Activated T-cell treated with anti-CD3 and anti-CD28 coated beads, Interleukin-2, amount 50 U/mL, for 72 hours (primary cell): ENCODE measurements at regions not wholly inside any gene's neighbourhood (a gene's known extent, or its start where the extent isn't known, plus 50 kb on each side); places are given as distances from the start of the nearest gene placed in this dataset.

Experiments used
- ATAC-seq, 2 donors: fragments of 150-1000 bp; cut with Tn5 transposase; replicated peaks in 1 of 2; 2 replicates each; pipeline ENCODE4 v1.10.0; 2021; ENCODE audit warnings: moderate library complexity in 2 of 2, mild to moderate bottlenecking in 1 of 2
- DNase-seq, 2 donors: peaks; one replicate each; pipeline ENCODE4 v3.0.0; 2021 to 2022; ENCODE audit warnings: mixed read lengths in 1 of 2
- H3K27ac Mint-ChIP-seq: one replicate; pipeline ENCODE4 v1.8.0; 2022; ENCODE audit warnings: mild to moderate bottlenecking, moderate library complexity, mixed read lengths
- H3K27me3 Mint-ChIP-seq: one replicate; pipeline ENCODE4 v1.8.0; 2022; ENCODE audit warnings: low read depth, mixed read lengths
- H3K36me3 Mint-ChIP-seq, 2 donors: one replicate each; pipeline ENCODE4 v1.8.0; 2022; ENCODE audit warnings: mixed read lengths in 2 of 2, mild to moderate bottlenecking in 1 of 2; ENCODE audit not compliant: insufficient read depth in 2 of 2
- H3K4me1 Mint-ChIP-seq: one replicate; pipeline ENCODE4 v1.8.0; 2022; ENCODE audit warnings: low read depth, mixed read lengths
- H3K4me3 Mint-ChIP-seq, 2 donors: one replicate each; pipeline ENCODE4 v1.8.0; 2022; ENCODE audit warnings: mild to moderate bottlenecking in 2 of 2, mixed read lengths in 2 of 2, moderate library complexity in 2 of 2
- H3K9me3 Mint-ChIP-seq, 2 donors: one replicate each; pipeline ENCODE4 v1.8.0; 2022; ENCODE audit warnings: mixed read lengths in 2 of 2

DNA sequence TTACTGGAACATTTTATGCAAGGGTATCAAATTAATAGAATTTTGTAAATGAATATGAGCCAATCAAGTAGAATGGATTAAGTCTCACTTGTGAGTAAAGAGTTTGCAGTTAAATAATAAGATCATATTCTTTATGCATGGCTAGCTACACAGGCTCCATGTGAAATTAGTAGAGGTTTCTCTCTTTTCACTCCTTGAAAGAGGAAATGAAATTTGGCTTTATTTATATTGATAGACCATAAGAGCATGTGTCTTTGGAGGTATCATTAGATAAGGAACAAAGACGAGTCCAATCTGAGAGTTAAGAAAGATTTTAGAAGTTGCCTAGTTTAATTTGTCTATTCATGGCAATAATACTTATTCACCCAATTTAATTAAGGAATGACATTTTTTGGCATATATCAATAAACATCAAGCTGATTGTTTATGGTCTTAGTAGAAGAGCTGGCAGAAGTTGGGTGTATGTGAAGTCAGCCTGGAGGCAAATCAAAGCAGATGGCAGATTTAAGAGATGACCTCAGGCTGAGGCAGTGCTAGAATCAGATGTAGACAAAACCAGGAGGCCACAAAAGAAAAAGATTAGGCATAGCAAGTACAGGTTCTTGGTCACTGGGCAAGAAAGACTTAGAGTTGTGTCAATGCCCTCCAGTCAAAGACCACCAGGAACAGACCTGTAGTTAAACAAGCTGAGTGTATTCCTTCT lies 406.5 kb upstream of the ARHGEF26 start:
- DNase-seq (no peak), ATAC-seq (no peak)
- H3K4me3 Mint-ChIP-seq: no peak overlapping the region
- H3K36me3 Mint-ChIP-seq: no peaks in the 10 kb centered on the region
- H3K9me3 Mint-ChIP-seq: peaks cover 0 to 2% of the 10 kb centered on the region in 2 donors
- H3K27ac Mint-ChIP-seq: no peak overlapping the region
- H3K4me1 Mint-ChIP-seq: no peaks in the 10 kb centered on the region
- no peaks in the 10 kb centered on the region for H3K27me3 Mint-ChIP-seq

DNA sequence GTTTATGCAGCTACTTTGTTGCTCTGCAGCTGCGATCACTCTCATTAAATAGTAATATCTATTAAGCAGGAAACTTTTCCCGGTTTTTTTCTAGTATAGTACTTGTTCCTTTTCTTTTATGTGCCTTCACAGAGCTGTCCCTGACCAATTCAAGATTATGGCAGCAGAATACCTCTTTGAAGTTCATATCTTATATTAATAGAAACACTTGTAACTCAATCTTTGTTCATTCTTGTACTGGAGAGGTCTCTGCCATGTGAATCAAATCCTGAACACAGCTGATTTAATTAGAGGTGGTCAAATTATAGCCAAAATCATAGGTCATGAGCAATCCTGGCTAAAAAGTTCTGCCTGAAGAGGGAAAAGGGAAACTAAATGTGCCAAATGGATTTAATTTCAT lies 399.0 kb upstream of the ARHGEF26 start:
- Mint-ChIP-seq H3K4me1 (no peaks in the 10 kb centered on the region), H3K27ac (no peak overlapping the region), H3K36me3 (no peaks in the 10 kb centered on the region), H3K4me3 (no peak overlapping the region), H3K9me3 (no peaks in the 10 kb centered on the region), H3K27me3 (peaks cover 9% of the 10 kb centered on the region)
- ATAC-seq (no peak), DNase-seq (no peak)

DNA sequence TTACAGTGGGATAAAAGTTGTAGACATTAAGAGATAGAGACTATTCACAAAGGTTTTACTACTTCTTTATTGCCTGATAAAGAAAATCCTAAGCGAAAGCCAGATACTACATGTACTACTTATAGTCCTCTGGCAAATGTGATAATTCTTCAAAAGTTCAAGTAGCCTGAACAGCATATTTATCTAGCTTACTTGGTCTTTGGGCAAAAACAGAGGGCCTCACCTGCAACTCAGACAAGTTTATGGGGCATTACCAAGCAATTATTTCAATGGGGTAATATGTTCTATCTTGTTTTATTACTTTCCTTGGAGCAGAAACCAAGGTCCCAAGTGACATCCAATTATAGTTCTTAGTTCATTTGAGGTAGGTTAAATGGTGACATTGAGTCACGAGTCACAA lies 390.1 kb upstream of the ARHGEF26 start:
- Mint-ChIP-seq H3K9me3 (peaks cover 7 to 8% of the 10 kb centered on the region in 2 donors), H3K27me3 (peaks cover 15% of the 10 kb centered on the region), H3K4me3 (no peak overlapping the region), H3K36me3 (peaks cover 0 to 4% of the 10 kb centered on the region in 2 donors), H3K4me1 (no peaks in the 10 kb centered on the region), H3K27ac (no peak overlapping the region)
- DNase-seq: no peak
- no peak for ATAC-seq

DNA sequence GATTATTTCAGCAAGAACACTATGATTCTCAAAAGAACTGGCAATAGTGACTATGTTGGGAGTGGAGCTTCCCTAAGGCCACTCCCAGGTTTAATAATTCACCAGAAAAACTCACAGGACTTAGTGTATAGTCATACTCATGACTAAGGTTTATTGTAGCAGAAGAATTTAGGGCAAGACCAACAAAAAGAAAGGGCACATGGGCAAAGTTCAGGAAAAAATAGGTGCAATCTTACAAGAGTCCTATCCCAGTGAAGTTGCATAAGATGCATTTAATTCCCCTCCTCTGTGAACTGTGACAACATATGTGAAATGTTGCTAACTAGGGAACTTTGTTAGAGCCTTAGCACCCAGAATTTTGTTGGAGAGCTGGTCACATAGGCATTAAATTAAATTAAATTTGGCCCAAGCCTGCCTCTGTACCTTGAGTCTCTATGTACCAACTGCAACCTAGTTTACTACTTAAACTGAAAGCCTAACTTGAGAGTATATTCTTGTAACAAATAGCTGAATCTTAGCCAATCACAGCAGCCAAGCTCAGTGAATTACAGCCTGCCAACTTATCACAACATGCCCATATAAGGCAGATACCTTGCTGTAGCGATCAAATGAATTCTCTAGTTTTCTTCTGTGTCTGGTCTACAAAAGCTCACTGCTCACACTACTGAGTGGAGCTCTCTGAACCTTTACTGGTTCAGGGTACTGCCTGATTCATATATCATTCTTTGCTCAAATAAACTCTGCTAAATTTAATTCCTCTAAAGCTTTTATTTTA lies 386.2 kb upstream of the ARHGEF26 start:
- no peak overlapping the region for H3K4me3 Mint-ChIP-seq
- DNase-seq (no peak), ATAC-seq (no peak)

DNA sequence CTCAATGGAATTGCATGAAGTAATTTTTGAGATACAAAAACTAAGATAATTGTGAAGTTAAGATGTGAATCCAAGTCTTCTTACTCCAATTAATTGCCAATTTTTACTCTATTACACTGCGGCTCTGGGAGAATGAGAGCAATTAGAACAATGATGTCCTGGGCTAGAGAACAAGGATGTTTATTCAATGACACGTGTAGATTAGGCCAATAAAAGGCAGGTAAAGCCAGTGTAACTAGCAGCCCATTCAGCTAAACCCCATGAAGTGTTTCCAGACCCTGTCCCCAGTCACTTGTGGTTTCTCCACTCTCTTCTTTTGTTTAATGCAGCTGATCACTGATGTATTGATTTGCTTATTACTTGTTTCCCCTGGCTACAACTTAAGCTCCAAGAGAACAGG lies 381.1 kb upstream of the ARHGEF26 start:
- no peak for DNase-seq
- Mint-ChIP-seq H3K36me3 (no peaks in the 10 kb centered on the region), H3K4me3 (no peak overlapping the region), H3K27me3 (no peaks in the 10 kb centered on the region), H3K27ac (no peak overlapping the region), H3K4me1 (no peaks in the 10 kb centered on the region), H3K9me3 (peaks cover 3 to 4% of the 10 kb centered on the region in 2 donors)
- no peak for ATAC-seq

More for the DNA sequence above, 386.2 kb upstream of the ARHGEF26 start:
- Mint-ChIP-seq H3K27ac (no peak overlapping the region), H3K27me3 (peaks cover under 1% of the 10 kb centered on the region), H3K36me3 (peaks cover 0 to 4% of the 10 kb centered on the region in 2 donors), H3K9me3 (peaks cover 7 to 11% of the 10 kb centered on the region in 2 donors), H3K4me1 (no peaks in the 10 kb centered on the region)

DNA sequence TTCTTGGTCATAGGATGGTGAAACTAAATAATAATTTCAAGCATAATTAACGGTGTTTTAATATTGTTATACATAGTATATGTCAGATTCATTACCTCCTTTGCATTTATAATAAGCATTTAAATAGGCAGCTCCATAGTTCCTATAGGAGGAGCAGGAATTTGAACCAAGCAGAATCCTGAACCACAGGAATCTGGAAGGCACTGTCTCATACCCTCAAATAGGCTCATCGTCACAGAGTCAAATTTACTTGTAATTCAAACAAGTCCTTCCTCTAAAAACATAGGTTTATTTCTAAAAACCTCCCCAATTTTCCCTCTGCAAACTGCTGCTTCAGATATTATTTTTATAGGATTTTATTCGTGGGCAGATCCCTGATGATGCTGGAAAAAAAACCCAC lies 376.3 kb upstream of the ARHGEF26 start:
- Mint-ChIP-seq H3K36me3 (no peaks in the 10 kb centered on the region), H3K4me1 (no peaks in the 10 kb centered on the region), H3K9me3 (no peaks in the 10 kb centered on the region), H3K27me3 (no peaks in the 10 kb centered on the region), H3K27ac (no peak overlapping the region), H3K4me3 (no peak overlapping the region)
- ATAC-seq (no peak), DNase-seq (no peak)

DNA sequence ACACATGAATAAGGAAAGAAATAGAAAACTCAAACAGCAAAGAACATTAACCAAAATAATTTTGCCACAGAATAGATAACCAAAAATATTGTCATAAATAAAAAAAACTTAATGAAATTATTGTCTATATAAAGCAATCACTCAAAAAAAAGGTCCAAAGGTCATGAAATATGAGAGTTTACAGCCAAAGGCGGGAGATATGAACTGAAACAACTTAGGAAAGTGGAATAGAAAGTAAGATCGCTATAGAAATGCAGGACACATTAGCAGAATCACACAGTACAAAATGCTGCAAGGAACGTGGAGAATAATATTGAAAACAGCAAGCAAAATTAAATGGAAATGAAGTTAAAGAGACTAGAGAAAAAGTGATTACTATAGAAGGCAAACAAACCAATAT lies 375.0 kb upstream of the ARHGEF26 start:
- H3K4me3 Mint-ChIP-seq: no peak overlapping the region
- H3K27ac Mint-ChIP-seq: no peak overlapping the region
- H3K9me3 Mint-ChIP-seq: no peaks in the 10 kb centered on the region
- no peak for DNase-seq
- no peaks in the 10 kb centered on the region for H3K36me3 Mint-ChIP-seq
- H3K4me1 Mint-ChIP-seq: no peaks in the 10 kb centered on the region
- no peaks in the 10 kb centered on the region for H3K27me3 Mint-ChIP-seq
- ATAC-seq: no peak

DNA sequence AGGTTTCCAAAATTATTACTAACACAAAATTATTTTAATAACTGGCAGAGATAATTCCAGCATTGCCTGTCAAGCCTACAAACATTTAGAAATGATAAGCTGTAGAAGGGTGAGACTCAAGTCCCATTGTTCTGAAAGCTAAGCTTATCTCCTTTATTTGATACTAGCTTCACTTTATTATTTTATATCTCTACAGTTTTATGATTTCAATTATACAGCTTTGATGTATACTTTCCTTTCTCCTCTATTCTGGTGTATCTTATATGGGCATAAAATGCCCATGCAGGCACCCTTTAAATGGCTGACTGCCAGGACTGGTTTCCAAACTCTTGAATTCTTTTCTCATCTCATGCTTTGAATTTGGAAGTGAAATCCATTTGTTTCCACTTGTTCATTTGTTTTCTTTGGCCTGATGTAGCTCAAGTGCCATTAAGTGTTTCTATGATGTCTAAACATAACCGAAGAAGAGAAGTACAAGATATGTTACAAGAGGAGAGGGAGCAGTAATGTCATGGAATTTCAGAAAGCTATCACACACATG lies 372.1 kb upstream of the ARHGEF26 start:
- Mint-ChIP-seq H3K4me3 (no peak overlapping the region), H3K27ac (no peak overlapping the region), H3K9me3 (peaks cover 0 to 3% of the 10 kb centered on the region in 2 donors), H3K4me1 (no peaks in the 10 kb centered on the region), H3K27me3 (no peaks in the 10 kb centered on the region), H3K36me3 (no peaks in the 10 kb centered on the region)
- ATAC-seq: no peak
- no peak for DNase-seq

DNA sequence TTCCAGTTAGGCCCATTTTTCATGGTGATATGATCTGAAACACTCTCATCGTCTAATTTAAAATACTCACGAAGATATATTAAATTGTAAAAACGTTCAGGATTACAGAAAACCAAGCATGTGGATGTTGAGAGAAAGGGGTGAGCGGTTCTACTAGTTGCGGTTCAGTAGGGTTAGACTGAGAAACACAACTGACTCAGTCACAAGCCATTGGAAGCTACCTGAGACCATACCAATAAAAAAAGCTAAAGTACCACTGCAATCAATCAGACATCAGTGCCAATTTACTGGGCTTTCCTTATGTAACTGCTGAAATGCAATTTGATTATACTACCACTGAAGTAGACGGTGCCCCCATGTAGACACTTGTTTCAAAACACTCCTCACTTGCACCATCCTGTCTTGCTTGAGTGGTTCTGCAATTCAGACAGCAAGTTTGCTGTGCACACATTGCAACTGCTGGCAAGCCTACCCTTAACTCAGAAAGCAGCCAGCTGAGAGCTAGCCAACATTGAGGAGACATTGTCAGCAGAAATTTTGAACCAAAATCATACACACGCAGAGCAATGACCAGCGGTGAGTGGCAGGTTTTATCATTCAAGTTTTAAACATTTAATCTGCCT lies 368.7 kb upstream of the ARHGEF26 start:
- Mint-ChIP-seq H3K9me3 (peaks cover 0 to 6% of the 10 kb centered on the region in 2 donors), H3K27me3 (no peaks in the 10 kb centered on the region), H3K27ac (no peak overlapping the region), H3K4me3 (no peak overlapping the region), H3K36me3 (no peaks in the 10 kb centered on the region), H3K4me1 (no peaks in the 10 kb centered on the region)
- ATAC-seq (no peak), DNase-seq (no peak)

DNA sequence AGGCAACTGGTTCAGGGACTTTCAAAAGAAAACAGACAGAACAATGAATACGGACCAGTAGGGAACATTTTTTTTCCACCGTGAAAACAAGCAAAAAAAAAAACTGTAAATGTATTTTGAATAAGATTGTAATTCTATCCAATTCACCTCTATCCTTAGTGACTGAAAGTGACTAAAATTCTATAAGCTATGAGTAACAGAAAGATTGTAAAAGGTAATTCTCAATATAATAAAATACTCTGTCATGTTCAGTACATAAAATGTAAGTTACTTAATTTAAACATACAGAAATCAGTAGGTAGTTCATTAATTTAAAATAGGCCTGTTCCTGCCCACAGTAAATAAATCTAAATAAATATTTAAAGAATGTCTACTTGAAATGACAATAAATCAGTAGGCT lies 368.2 kb upstream of the ARHGEF26 start:
- no peaks in the 10 kb centered on the region for H3K36me3 Mint-ChIP-seq
- no peak overlapping the region for H3K27ac Mint-ChIP-seq
- DNase-seq: no peak
- no peak for ATAC-seq
- H3K4me1 Mint-ChIP-seq: no peaks in the 10 kb centered on the region
- H3K9me3 Mint-ChIP-seq: peaks cover 0 to 6% of the 10 kb centered on the region in 2 donors
- no peaks in the 10 kb centered on the region for H3K27me3 Mint-ChIP-seq
- H3K4me3 Mint-ChIP-seq: no peak overlapping the region

DNA sequence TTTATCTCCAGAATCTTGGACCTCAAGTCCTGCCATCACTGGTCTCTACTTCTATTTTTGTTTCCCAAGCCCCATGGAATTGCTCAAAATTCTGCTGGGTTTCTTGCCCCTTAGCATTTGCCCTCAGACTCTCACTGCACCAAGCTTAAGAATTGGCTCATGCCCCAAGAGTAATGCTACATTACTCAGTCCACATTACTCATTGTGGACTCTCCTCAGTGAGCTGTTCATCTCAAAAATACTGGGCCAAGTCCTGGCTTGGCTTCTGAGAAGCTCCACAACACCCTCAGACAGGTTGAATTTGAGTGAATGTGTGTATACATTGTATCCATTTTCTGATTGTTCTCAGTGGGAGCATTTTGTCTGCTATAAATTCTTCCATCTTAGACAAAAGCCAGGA lies 364.4 kb upstream of the ARHGEF26 start:
- H3K27ac Mint-ChIP-seq: no peak overlapping the region
- no peaks in the 10 kb centered on the region for H3K36me3 Mint-ChIP-seq
- no peaks in the 10 kb centered on the region for H3K27me3 Mint-ChIP-seq

DNA sequence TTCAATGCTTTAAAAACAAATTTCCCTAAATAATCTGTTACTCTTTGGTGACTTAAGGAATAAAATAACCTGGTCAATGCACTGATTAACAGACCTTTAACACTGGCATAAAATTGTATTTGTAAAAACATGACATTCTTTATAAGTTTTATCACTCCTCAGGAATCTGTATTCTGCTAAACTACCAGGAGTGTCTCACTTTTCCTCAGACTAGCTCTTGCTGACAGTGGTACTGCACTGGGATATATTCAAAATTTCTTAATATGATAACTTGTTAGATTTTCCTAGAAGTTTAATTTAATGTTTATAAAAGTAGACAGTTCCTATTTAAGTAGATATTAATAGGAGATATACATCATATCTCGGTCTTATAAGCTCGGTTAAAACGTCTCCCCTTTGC lies 363.4 kb upstream of the ARHGEF26 start:
- Mint-ChIP-seq H3K27me3 (no peaks in the 10 kb centered on the region), H3K36me3 (no peaks in the 10 kb centered on the region), H3K9me3 (peaks cover 0 to 6% of the 10 kb centered on the region in 2 donors), H3K4me3 (no peak overlapping the region), H3K27ac (no peak overlapping the region), H3K4me1 (no peaks in the 10 kb centered on the region)
- no peak for ATAC-seq
- DNase-seq: no peak

More for the DNA sequence above, 364.4 kb upstream of the ARHGEF26 start:
- H3K9me3 Mint-ChIP-seq: peaks cover 0 to 6% of the 10 kb centered on the region in 2 donors
- H3K4me1 Mint-ChIP-seq: no peaks in the 10 kb centered on the region
- ATAC-seq: peak in 1 of 2 donors; percentile 43
- no peak for DNase-seq
- no peak overlapping the region for H3K4me3 Mint-ChIP-seq

DNA sequence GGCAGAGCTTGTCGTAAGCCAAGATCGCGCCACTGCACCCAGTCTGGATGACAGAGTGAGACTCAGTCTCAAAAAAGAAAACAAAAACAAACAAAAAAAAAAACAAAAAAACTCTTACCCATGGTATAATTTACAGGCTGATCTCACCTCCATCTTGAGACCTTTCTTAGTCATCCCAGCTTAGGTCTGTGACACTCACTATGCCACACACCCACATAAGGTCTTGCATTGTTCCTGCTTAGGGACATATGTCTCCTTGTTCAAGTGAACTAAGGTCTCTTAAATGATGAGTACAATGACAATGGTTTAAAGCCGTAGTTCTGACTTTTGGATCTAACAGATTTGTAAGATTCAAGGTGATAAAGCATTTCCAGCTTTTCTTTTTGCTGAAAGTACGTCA lies 360.2 kb upstream of the ARHGEF26 start:
- no peaks in the 10 kb centered on the region for H3K27me3 Mint-ChIP-seq
- no peak for DNase-seq
- no peaks in the 10 kb centered on the region for H3K9me3 Mint-ChIP-seq
- no peak overlapping the region for H3K4me3 Mint-ChIP-seq
- no peaks in the 10 kb centered on the region for H3K4me1 Mint-ChIP-seq
- no peaks in the 10 kb centered on the region for H3K36me3 Mint-ChIP-seq
- ATAC-seq: peak in 1 of 2 donors; percentile 65
- no peak overlapping the region for H3K27ac Mint-ChIP-seq
